ENCODE measurements at regions not wholly inside any gene's neighbourhood (a gene's known extent, or its start where the extent isn't known, plus 50 kb on each side); places are given as distances from the start of the nearest gene placed in this dataset.

- Histone ChIP-seq H3K4me3 (ENCODE audit: low read length in 2 of 2) (no peak overlapping the region), H3K4me1 (ENCODE audit: control insufficient read depth in 2 of 2, insufficient read depth in 1 of 2, low read depth in 1 of 2, low read length in 2 of 2) (peaks cover 22 to 26% of the 10 kb centered on the region in 2 donors), H3K14ac (ENCODE audit: low read length) (no peak overlapping the region), H3K27me3 (ENCODE audit: control insufficient read depth in 3 of 3, insufficient read depth in 3 of 3, low read depth in 1 of 3, low read length in 3 of 3) (peaks cover 0 to 6% (median 3%) of the 10 kb centered on the region in 3 experiments), H2BK12ac (ENCODE audit: low read length) (no peak overlapping the region), H4K91ac (ENCODE audit: low read depth, low read length, poor library complexity) (no peak overlapping the region), H3K23ac (ENCODE audit: low read depth, low read length, poor library complexity) (no peak overlapping the region), H2AK5ac (ENCODE audit: low read depth, low read length) (no peak overlapping the region), H2BK15ac (ENCODE audit: low read length) (no peak overlapping the region), H3K4ac (ENCODE audit: low read length) (no peak overlapping the region), H2BK120ac (ENCODE audit: low read depth, low read length) (no peak overlapping the region), H3K18ac (ENCODE audit: low read length) (peak overlapping the region; percentile 29), H3K27ac (replicated peaks; ENCODE audit: low read length) (no peak overlapping the region), H3K4me2 (ENCODE audit: insufficient read depth, low read length, poor library complexity, severe bottlenecking) (no peak overlapping the region), H2AFZ (ENCODE audit: low read length) (no peak overlapping the region), H4K8ac (ENCODE audit: low read depth, low read length) (no peak overlapping the region), H3K9ac (ENCODE audit: low read depth, low read length, poor library complexity) (no peak overlapping the region), H2BK5ac (ENCODE audit: low read length) (no peak overlapping the region), H3K9me3 (replicated peaks in 1 of 2; ENCODE audit: control insufficient read depth in 2 of 2, insufficient read depth in 1 of 2, low read depth in 1 of 2, low read length in 2 of 2) (peaks cover 0 to 8% of the 10 kb centered on the region in 2 donors), H3K36me3 (replicated peaks in 1 of 2; ENCODE audit: control insufficient read depth in 2 of 2, insufficient read depth in 2 of 2, low read length in 2 of 2) (no peaks in the 10 kb centered on the region), H3K79me1 (ENCODE audit: low read depth, low read length) (no peaks in the 10 kb centered on the region)
- no peak for DNase-seq (ENCODE audit: low spot score)
- no CpG with 5 or more reads among the region's 9 CpGs for WGBS, 2 donors (ENCODE audit: extremely low coverage in 2 of 2, insufficient read length in 2 of 2, insufficient replicate concordance in 1 of 2)
Measured at GRCh38 chr10:78684947-78685346, 383.8 kb upstream of the ZMIZ1 start.

- no peak for DNase-seq (ENCODE audit: low spot score)
- Histone ChIP-seq H3K9ac (ENCODE audit: low read depth, low read length, poor library complexity) (no peak overlapping the region), H3K9me3 (replicated peaks in 1 of 2; ENCODE audit: control insufficient read depth in 2 of 2, insufficient read depth in 1 of 2, low read depth in 1 of 2, low read length in 2 of 2) (peaks cover 0 to 8% of the 10 kb centered on the region in 2 donors), H2BK120ac (ENCODE audit: low read depth, low read length) (no peak overlapping the region), H3K4ac (ENCODE audit: low read length) (no peak overlapping the region), H3K27ac (replicated peaks; ENCODE audit: low read length) (no peak overlapping the region), H4K91ac (ENCODE audit: low read depth, low read length, poor library complexity) (no peak overlapping the region), H2BK12ac (ENCODE audit: low read length) (no peak overlapping the region), H3K36me3 (replicated peaks in 1 of 2; ENCODE audit: control insufficient read depth in 2 of 2, insufficient read depth in 2 of 2, low read length in 2 of 2) (no peaks in the 10 kb centered on the region), H3K4me2 (ENCODE audit: insufficient read depth, low read length, poor library complexity, severe bottlenecking) (no peak overlapping the region), H2AK5ac (ENCODE audit: low read depth, low read length) (no peak overlapping the region), H3K14ac (ENCODE audit: low read length) (no peak overlapping the region), H2AFZ (ENCODE audit: low read length) (no peak overlapping the region), H2BK5ac (ENCODE audit: low read length) (no peak overlapping the region), H3K4me3 (ENCODE audit: low read length in 2 of 2) (no peak overlapping the region), H3K4me1 (ENCODE audit: control insufficient read depth in 2 of 2, insufficient read depth in 1 of 2, low read depth in 1 of 2, low read length in 2 of 2) (peaks cover 22 to 26% of the 10 kb centered on the region in 2 donors), H2BK15ac (ENCODE audit: low read length) (no peak overlapping the region), H3K18ac (ENCODE audit: low read length) (no peak overlapping the region), H4K8ac (ENCODE audit: low read depth, low read length) (no peak overlapping the region), H3K23ac (ENCODE audit: low read depth, low read length, poor library complexity) (no peak overlapping the region), H3K79me1 (ENCODE audit: low read depth, low read length) (no peaks in the 10 kb centered on the region), H3K27me3 (ENCODE audit: control insufficient read depth in 3 of 3, insufficient read depth in 3 of 3, low read depth in 1 of 3, low read length in 3 of 3) (peaks cover 0 to 6% (median 3%) of the 10 kb centered on the region in 3 experiments)
- WGBS, 2 donors (ENCODE audit: extremely low coverage in 2 of 2, insufficient read length in 2 of 2, insufficient replicate concordance in 1 of 2) = no CpG with 5 or more reads among the region's 7 CpGs
Measured at GRCh38 chr10:78685466-78686103, 383.2 kb upstream of the ZMIZ1 start.

GRCh38 chr10:78686444-78687060 lies 382.2 kb upstream of the ZMIZ1 start:
- no peak overlapping the region for H2AFZ ChIP-seq (ENCODE audit: low read length)

GRCh38 chr10:78687626-78688025 lies 381.1 kb upstream of the ZMIZ1 start:
- peaks cover 0 to 6% (median 3%) of the 10 kb centered on the region in 3 experiments for H3K27me3 ChIP-seq (ENCODE audit: control insufficient read depth in 3 of 3, insufficient read depth in 3 of 3, low read depth in 1 of 3, low read length in 3 of 3)
- no peak overlapping the region for H4K91ac ChIP-seq (ENCODE audit: low read depth, low read length, poor library complexity)
- peaks cover 22 to 26% of the 10 kb centered on the region in 2 donors for H3K4me1 ChIP-seq (ENCODE audit: control insufficient read depth in 2 of 2, insufficient read depth in 1 of 2, low read depth in 1 of 2, low read length in 2 of 2)
- no peak overlapping the region for H3K4me2 ChIP-seq (ENCODE audit: insufficient read depth, low read length, poor library complexity, severe bottlenecking)
- no peak overlapping the region for H2BK15ac ChIP-seq (ENCODE audit: low read length)
- H2AK5ac ChIP-seq (ENCODE audit: low read depth, low read length) = no peak overlapping the region
- H2AFZ ChIP-seq (ENCODE audit: low read length) = no peak overlapping the region
- H2BK12ac ChIP-seq (ENCODE audit: low read length) = no peak overlapping the region
- no peak overlapping the region for H2BK5ac ChIP-seq (ENCODE audit: low read length)
- no peak overlapping the region for H2BK120ac ChIP-seq (ENCODE audit: low read depth, low read length)
- no peak overlapping the region for H3K14ac ChIP-seq (ENCODE audit: low read length)
- no peaks in the 10 kb centered on the region for H3K36me3 ChIP-seq (replicated peaks in 1 of 2; ENCODE audit: control insufficient read depth in 2 of 2, insufficient read depth in 2 of 2, low read length in 2 of 2)
- H3K23ac ChIP-seq (ENCODE audit: low read depth, low read length, poor library complexity) = no peak overlapping the region
- H3K27ac ChIP-seq (replicated peaks; ENCODE audit: low read length) = no peak overlapping the region
- no peak overlapping the region for H3K4ac ChIP-seq (ENCODE audit: low read length)
- H3K9me3 ChIP-seq (replicated peaks in 1 of 2; ENCODE audit: control insufficient read depth in 2 of 2, insufficient read depth in 1 of 2, low read depth in 1 of 2, low read length in 2 of 2) = peaks cover under 1 to 6% of the 10 kb centered on the region in 2 donors
- no peak for DNase-seq (ENCODE audit: low spot score)
- no peaks in the 10 kb centered on the region for H3K79me1 ChIP-seq (ENCODE audit: low read depth, low read length)
- no peak overlapping the region for H3K9ac ChIP-seq (ENCODE audit: low read depth, low read length, poor library complexity)
- no peak overlapping the region for H3K18ac ChIP-seq (ENCODE audit: low read length)
- no peak overlapping the region for H3K4me3 ChIP-seq (ENCODE audit: low read length in 2 of 2)
- H4K8ac ChIP-seq (ENCODE audit: low read depth, low read length) = no peak overlapping the region

More at GRCh38 chr10:78686444-78687060, 382.2 kb upstream of the ZMIZ1 start:
- peaks cover 0 to 8% of the 10 kb centered on the region in 2 donors for H3K9me3 ChIP-seq (replicated peaks in 1 of 2; ENCODE audit: control insufficient read depth in 2 of 2, insufficient read depth in 1 of 2, low read depth in 1 of 2, low read length in 2 of 2)
- H2BK15ac ChIP-seq (ENCODE audit: low read length) = peak overlapping the region; percentile 19
- peak overlapping the region; percentile 50 for H3K9ac ChIP-seq (ENCODE audit: low read depth, low read length, poor library complexity)
- no peak overlapping the region for H3K4me2 ChIP-seq (ENCODE audit: insufficient read depth, low read length, poor library complexity, severe bottlenecking)
- no peak overlapping the region for H3K14ac ChIP-seq (ENCODE audit: low read length)
- H3K18ac ChIP-seq (ENCODE audit: low read length) = no peak overlapping the region
- DNase-seq (ENCODE audit: low spot score) = no peak
- H2BK5ac ChIP-seq (ENCODE audit: low read length) = no peak overlapping the region
- no peak overlapping the region for H4K91ac ChIP-seq (ENCODE audit: low read depth, low read length, poor library complexity)
- H3K36me3 ChIP-seq (replicated peaks in 1 of 2; ENCODE audit: control insufficient read depth in 2 of 2, insufficient read depth in 2 of 2, low read length in 2 of 2) = no peaks in the 10 kb centered on the region
- no peak overlapping the region for H2BK120ac ChIP-seq (ENCODE audit: low read depth, low read length)
- H3K79me1 ChIP-seq (ENCODE audit: low read depth, low read length) = no peaks in the 10 kb centered on the region
- no peak overlapping the region for H3K23ac ChIP-seq (ENCODE audit: low read depth, low read length, poor library complexity)
- peaks cover 0 to 6% (median 3%) of the 10 kb centered on the region in 3 experiments for H3K27me3 ChIP-seq (ENCODE audit: control insufficient read depth in 3 of 3, insufficient read depth in 3 of 3, low read depth in 1 of 3, low read length in 3 of 3)
- H3K4me3 ChIP-seq (ENCODE audit: low read length in 2 of 2) = peak overlapping the region in 1 of 2 donors; percentile 52
- H3K27ac ChIP-seq (replicated peaks; ENCODE audit: low read length) = no peak overlapping the region
- no peak overlapping the region for H3K4ac ChIP-seq (ENCODE audit: low read length)
- no CpG with 5 or more reads among the region's 10 CpGs for WGBS, 2 donors (ENCODE audit: extremely low coverage in 2 of 2, insufficient read length in 2 of 2, insufficient replicate concordance in 1 of 2)
- H4K8ac ChIP-seq (ENCODE audit: low read depth, low read length) = no peak overlapping the region
- no peak overlapping the region for H2BK12ac ChIP-seq (ENCODE audit: low read length)
- peaks cover 22 to 26% of the 10 kb centered on the region in 2 donors for H3K4me1 ChIP-seq (ENCODE audit: control insufficient read depth in 2 of 2, insufficient read depth in 1 of 2, low read depth in 1 of 2, low read length in 2 of 2)
- no peak overlapping the region for H2AK5ac ChIP-seq (ENCODE audit: low read depth, low read length)

Data from neuronal stem cell (in vitro differentiated cells).